ENCODE measurements at regions not wholly inside any gene's neighbourhood (a gene's known extent, or its start where the extent isn't known, plus 50 kb on each side); places are given as distances from the start of the nearest gene placed in this dataset.

GRCh38 chr17:17416400-17417360, 60.1 kb upstream of the MED9 start (continued):
- TF ChIP-seq ZNF747 (CRISPR knock-in tag; IDR thresholded peaks at IDR 0.05; ENCODE audit: borderline replicate concordance) (0 out of 2 replicates have a peak, but pooled peaks have one; percentile 44), SIX4 (CRISPR knock-in tag; IDR thresholded peaks at IDR 0.05) (no peak), RARG (CRISPR knock-in tag; IDR thresholded peaks at IDR 0.05; ENCODE audit: low read depth) (no peak), TGIF2 (CRISPR knock-in tag; IDR thresholded peaks at IDR 0.05) (no peak), ZSCAN25 (CRISPR knock-in tag; IDR thresholded peaks at IDR 0.05) (peak; percentile 54; the same call in 1 of the 2 replicates), HBP1 (CRISPR knock-in tag; IDR thresholded peaks at IDR 0.05; ENCODE audit: low read depth) (no peak), ZNF17 (CRISPR knock-in tag; IDR thresholded peaks at IDR 0.05) (no peak), ATF7-NPFF (CRISPR knock-in tag; IDR thresholded peaks at IDR 0.05; ENCODE audit: low read depth) (no peak), RXRB (CRISPR knock-in tag; IDR thresholded peaks at IDR 0.05; ENCODE audit: borderline replicate concordance) (peak; percentile 74), RBFOX2 (IDR thresholded peaks at IDR 0.05; ENCODE audit: low read depth, low read length) (0 out of 2 replicates have a peak, but pooled peaks have one; percentile 16), GABPB1 (CRISPR knock-in tag; IDR thresholded peaks at IDR 0.05) (peak; percentile 69)
- TF ChIP-seq, protein P1, sequence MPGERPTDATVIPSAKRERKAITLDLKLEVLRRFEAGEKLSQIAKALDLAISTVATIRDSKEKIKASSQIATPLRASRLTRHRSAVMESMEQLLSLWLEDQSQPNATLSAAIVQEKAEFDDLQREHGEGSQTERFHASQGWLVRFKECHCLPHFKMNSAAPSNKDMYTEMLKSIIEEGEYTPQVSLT (CRISPR knock-in tag; IDR thresholded peaks at IDR 0.05; ENCODE audit: borderline replicate concordance, low read depth): no peak
- TF ChIP-seq, protein P2, sequence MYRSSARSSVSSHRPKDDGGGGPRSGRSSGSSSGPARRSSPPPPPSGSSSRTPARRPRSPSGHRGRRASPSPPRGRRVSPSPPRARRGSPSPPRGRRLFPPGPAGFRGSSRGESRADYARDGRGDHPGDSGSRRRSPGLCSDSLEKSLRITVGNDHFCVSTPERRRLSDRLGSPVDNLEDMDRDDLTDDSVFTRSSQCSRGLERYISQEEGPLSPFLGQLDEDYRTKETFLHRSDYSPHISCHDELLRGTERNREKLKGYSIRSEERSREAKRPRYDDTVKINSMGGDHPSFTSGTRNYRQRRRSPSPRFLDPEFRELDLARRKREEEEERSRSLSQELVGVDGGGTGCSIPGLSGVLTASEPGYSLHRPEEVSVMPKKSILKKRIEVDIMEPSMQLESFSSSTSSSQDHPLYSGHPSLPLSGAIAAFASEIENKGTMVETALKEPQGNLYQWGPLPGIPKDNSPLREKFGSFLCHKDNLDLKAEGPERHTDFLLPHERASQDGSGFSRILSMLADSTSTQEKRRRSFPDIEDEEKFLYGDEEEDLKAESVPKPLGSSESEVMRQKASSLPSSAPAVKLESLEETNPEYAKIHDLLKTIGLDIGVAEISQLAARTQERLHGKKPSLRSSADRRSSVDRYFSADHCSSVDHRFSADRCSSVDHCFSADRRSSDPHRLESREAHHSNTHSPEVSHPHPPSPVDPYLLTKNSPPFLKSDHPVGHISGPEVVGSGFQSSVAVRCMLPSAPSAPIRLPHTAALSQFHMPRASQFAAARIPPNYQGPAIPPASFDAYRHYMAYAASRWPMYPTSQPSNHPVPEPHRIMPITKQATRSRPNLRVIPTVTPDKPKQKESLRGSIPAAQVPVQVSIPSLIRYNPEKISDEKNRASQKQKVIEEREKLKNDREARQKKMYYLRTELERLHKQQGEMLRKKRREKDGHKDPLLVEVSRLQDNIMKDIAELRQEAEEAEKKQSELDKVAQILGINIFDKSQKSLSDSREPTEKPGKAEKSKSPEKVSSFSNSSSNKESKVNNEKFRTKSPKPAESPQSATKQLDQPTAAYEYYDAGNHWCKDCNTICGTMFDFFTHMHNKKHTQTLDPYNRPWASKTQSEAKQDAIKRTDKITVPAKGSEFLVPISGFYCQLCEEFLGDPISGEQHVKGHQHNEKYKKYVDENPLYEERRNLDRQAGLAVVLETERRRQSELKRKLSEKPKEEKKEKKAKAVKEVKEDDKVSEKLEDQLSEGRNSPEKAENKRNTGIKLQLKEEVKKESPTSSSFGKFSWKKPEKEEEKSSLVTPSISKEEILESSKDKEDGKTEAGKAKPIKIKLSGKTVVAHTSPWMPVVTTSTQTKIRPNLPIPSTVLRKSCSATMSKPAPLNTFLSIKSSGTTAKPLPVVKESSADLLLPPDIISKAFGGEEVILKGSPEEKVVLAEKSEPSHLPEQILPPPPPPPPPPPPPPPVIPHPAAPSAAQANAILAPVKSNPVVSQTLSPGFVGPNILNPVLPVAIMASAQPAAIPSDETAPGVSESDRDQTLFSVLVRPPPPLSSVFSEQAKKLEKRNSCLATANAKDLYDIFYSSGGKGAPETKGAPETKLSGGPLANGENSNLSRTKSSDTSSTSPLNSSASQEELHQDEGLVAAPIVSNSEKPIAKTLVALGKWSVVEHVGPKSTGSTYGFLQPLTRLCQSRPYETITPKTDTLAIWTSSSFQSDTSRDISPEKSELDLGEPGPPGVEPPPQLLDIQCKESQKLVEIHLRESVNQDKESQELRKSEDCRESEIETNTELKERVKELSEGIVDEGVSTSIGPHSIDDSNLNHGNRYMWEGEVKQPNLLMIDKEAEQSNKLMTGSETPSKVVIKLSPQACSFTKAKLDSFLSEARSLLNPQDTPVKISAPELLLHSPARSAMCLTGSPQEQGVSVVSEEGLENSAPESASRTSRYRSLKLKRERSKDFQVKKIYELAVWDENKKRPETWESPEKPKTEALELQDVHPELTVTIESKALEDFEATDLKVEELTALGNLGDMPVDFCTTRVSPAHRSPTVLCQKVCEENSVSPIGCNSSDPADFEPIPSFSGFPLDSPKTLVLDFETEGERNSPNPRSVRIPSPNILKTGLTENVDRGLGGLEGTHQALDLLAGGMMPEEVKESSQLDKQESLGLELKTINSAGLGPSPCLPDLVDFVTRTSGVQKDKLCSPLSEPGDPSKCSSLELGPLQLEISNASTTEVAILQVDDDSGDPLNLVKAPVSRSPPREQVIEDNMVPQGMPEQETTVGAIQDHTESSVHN (CRISPR knock-in tag; IDR thresholded peaks at IDR 0.05): no peak
- TF ChIP-seq, protein P3, sequence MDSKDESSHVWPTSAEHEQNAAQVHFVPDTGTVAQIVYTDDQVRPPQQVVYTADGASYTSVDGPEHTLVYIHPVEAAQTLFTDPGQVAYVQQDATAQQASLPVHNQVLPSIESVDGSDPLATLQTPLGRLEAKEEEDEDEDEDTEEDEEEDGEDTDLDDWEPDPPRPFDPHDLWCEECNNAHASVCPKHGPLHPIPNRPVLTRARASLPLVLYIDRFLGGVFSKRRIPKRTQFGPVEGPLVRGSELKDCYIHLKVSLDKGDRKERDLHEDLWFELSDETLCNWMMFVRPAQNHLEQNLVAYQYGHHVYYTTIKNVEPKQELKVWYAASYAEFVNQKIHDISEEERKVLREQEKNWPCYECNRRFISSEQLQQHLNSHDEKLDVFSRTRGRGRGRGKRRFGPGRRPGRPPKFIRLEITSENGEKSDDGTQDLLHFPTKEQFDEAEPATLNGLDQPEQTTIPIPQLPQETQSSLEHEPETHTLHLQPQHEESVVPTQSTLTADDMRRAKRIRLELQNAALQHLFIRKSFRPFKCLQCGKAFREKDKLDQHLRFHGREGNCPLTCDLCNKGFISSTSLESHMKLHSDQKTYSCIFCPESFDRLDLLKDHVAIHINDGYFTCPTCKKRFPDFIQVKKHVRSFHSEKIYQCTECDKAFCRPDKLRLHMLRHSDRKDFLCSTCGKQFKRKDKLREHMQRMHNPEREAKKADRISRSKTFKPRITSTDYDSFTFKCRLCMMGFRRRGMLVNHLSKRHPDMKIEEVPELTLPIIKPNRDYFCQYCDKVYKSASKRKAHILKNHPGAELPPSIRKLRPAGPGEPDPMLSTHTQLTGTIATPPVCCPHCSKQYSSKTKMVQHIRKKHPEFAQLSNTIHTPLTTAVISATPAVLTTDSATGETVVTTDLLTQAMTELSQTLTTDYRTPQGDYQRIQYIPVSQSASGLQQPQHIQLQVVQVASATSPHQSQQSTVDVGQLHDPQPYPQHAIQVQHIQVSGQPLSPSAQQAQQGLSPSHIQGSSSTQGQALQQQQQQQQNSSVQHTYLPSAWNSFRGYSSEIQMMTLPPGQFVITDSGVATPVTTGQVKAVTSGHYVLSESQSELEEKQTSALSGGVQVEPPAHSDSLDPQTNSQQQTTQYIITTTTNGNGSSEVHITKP (CRISPR knock-in tag; IDR thresholded peaks at IDR 0.05; ENCODE audit: low read depth): 0 out of 2 replicates have a peak, but pooled peaks have one; percentile 21
